GM20000 (cell line): ENCODE measurements at regions not wholly inside any gene's neighbourhood (a gene's known extent, or its start where the extent isn't known, plus 50 kb on each side); places are given as distances from the start of the nearest gene placed in this dataset.
"Not testable (repeated sequence)": the region's sequence is repeated elsewhere in the genome, so short reads cannot be mapped to it uniquely, and the experiment has no call there.

Experiments used
- DNase-seq: peaks from one replicate; pipeline ENCODE4 v3.0.0; 2012; ENCODE audit warnings: low spot score
- CTCF ChIP-seq: IDR thresholded peaks from 2 replicates; pipeline ENCODE4 v1.5.1; 2012; ENCODE audit warnings: mild to moderate bottlenecking, control low read depth; ENCODE audit errors: extremely low read depth, missing control alignments

- TF ChIP-seq CTCF = no peak
Observed at GRCh38 chr16:58801838-58802237, 67.7 kb upstream of the GOT2 start.

DNA sequence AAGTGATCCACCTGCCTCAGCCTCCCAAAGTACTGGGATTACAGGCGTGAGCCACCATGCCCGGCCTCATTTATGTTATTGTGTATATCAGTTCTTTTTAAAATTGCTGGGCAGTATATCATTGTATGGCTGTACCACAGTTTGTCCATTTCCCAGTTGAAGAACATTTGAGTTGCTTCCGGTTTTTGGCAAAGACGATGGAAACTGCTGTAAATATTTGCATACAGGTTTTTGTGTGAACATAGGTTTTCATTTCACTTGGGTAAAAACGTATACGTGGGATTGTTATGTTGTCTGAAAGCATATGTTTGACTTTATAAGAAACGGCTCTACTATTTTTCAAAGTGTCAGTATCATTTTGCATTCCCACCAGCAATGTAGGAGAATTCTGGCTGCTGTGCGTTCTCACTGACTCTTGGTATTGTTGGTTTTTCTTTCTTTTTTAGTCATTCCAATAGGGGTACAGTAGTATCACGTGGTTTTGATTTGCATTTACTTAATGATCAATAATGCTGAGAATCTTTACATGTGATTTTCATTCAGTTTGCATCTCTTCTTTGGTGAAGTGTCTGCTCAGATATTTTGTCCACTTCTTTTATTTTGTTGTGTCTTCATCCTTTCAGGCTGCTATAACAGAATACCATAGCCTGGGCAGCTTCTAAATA is 63.2 kb upstream of the GOT2 start:
- no peak for DNase-seq
- TF ChIP-seq CTCF = no peak

More at GRCh38 chr16:58801838-58802237, 67.7 kb upstream of the GOT2 start:
- DNase-seq = no peak

DNA sequence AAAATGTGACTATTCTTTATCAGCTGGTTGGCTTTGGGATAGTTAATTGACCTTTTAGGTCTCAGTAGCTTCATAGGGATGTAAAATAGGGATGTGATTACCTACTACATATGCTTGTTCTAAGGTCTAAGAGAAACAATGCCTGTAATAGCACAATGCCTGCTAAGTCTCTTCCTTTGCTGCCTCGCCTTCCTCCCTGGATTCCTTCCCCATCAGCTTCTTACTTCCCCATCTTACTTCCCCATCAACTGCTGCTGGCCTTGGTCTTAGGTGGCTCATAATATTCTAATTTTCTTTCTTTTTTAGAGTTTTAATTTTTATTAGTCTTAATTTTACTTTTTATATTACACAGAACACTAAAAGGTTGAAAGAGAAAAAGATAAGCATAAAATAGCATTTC is 59.2 kb upstream of the GOT2 start:
- no peak for DNase-seq
- TF ChIP-seq CTCF = no peak

GRCh38 chr16:58792188-58792587 is 58.1 kb upstream of the GOT2 start:
- TF ChIP-seq CTCF = no peak
- DNase-seq = no peak

- not testable (repeated sequence) for DNase-seq
Observed at GRCh38 chr16:58790816-58791557, 56.9 kb upstream of the GOT2 start.

DNA sequence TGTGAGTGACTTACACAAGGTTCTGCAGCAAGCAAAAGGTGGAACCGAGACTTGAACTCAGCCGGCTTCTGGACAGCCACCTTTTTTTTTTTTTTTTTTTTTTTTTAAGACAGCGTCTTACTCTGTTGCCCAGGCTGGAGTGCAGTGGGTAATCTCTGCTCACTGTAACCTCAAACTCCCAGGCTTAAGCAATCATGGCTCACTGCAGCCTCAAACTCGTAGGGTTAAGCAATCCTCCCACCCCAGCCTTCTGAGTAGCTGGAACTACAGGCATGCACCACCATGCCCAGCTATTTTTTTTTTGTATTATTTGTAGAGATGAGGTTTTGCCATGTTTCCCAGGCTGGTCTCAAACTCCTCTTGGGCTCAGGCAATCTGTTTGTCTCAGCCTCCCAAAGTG is 55.2 kb upstream of the GOT2 start:
- no peak for DNase-seq
- no peak for TF ChIP-seq CTCF
